Left lung (tissue), 4 donors: ENCODE measurements at regions not wholly inside any gene's neighbourhood (a gene's known extent, or its start where the extent isn't known, plus 50 kb on each side); places are given as distances from the start of the nearest gene placed in this dataset.
A peak's percentile ranks its signal among the peaks of the same experiment; 100 is the strongest.
"Not testable (repeated sequence)": the region's sequence is repeated elsewhere in the genome, so short reads cannot be mapped to it uniquely, and the experiment has no call there.

Experiments
- ATAC-seq: fragments of 200-7000 bp; cut with Tn5 transposase; one replicate; pipeline ENCODE4 v1.9.1; 2020; ENCODE audit warnings: moderate library complexity
- DNase-seq, 4 donors: peaks; one replicate each; pipeline ENCODE4 v3.0.0-alpha.2; 2013 to 2020
- H3K27ac ChIP-seq, 2 donors: fragments of 200-600 bp; sonication (generic) in 1 of 2; one replicate each; pipeline versions ENCODE4 v1.5.0 to v1.8.0; 2020 to 2021
- H3K27me3 ChIP-seq, 2 donors: fragments of 200-600 bp; sonication (generic) in 1 of 2; one replicate each; pipeline versions ENCODE4 v1.5.0 to v1.8.0; 2020 to 2021
- H3K36me3 ChIP-seq, 2 donors: fragments of 200-600 bp; sonication (generic) in 1 of 2; one replicate each; pipeline versions ENCODE4 v1.5.0 to v1.8.0; 2020 to 2021
- H3K4me1 ChIP-seq, 2 donors: fragments of 200-600 bp; one replicate each; pipeline ENCODE4 v1.8.0; 2021
- H3K4me3 ChIP-seq, 2 donors: fragments of 200-600 bp; sonication (generic) in 1 of 2; one replicate each; pipeline versions ENCODE4 v1.5.0 to v1.8.0; 2020 to 2021; ENCODE audit warnings: mild to moderate bottlenecking in 1 of 2
- H3K9me3 ChIP-seq, 2 donors: fragments of 200-600 bp; sonication (generic) in 1 of 2; one replicate each; pipeline versions ENCODE4 v1.5.0 to v1.8.0; 2020 to 2021
- CTCF ChIP-seq, 2 donors: fragments of 200-600 bp; sonication (generic) in 1 of 2; IDR thresholded peaks; one replicate each; pipeline versions ENCODE4 v1.5.0 to v1.8.0; 2021; ENCODE audit warnings: antibody characterized with exemption in 2 of 2
- intact Hi-C, 2 donors: fragments of 100-400 bp; cut with DNase I; formaldehyde crosslinking; loops; one replicate each; pipeline versions ENCODE4 v1.11.2 to v1.14.2; 2022
- donor health status: DM: no; HTN: yes; CAD: no.
- donor health status: DM: no; HTN: no; CAD: no.

- intact Hi-C loops, result no loop called here
- DNase-seq (peak in 1 of 4 donors; percentile 74), ATAC-seq (peak; percentile 92)
- H3K4me1 ChIP-seq, result peaks cover 6 to 8% of the 10 kb centered on the region in 2 donors
- no peak overlapping the region for H3K4me3 ChIP-seq
- H3K9me3 ChIP-seq, result no peaks in the 10 kb centered on the region
- no peaks in the 10 kb centered on the region for H3K27me3 ChIP-seq
- TF ChIP-seq CTCF (IDR thresholded peaks at IDR 0.05), result no peak
- no peaks in the 10 kb centered on the region for H3K36me3 ChIP-seq
- no peak overlapping the region for H3K27ac ChIP-seq
Observed at GRCh38 chr7:39758234-39758970, 135.0 kb downstream of the RALA start.

GRCh38 chr7:39761449-39761848, 138.1 kb downstream of the RALA start:
- Histone ChIP-seq H3K4me3 (no peak overlapping the region), H3K36me3 (no peaks in the 10 kb centered on the region), H3K4me1 (no peaks in the 10 kb centered on the region), H3K27ac (no peak overlapping the region), H3K9me3 (no peaks in the 10 kb centered on the region), H3K27me3 (no peaks in the 10 kb centered on the region)
- intact Hi-C loops, result no loop called here
- ATAC-seq, result no peak
- no peak for DNase-seq
- TF ChIP-seq CTCF (IDR thresholded peaks at IDR 0.05), result no peak

- H3K27ac ChIP-seq, DNase-seq, H3K9me3 ChIP-seq, H3K4me1 ChIP-seq, H3K36me3 ChIP-seq, H3K4me3 ChIP-seq, ATAC-seq, intact Hi-C loops, H3K27me3 ChIP-seq: not testable (repeated sequence)
Observed at GRCh38 chr7:39762466-39762865, 139.1 kb downstream of the RALA start.

GRCh38 chr7:39762881-39763280, 139.5 kb downstream of the RALA start:
- H3K9me3 ChIP-seq, H3K4me3 ChIP-seq, H3K36me3 ChIP-seq, H3K4me1 ChIP-seq, H3K27ac ChIP-seq, DNase-seq, intact Hi-C loops, H3K27me3 ChIP-seq, ATAC-seq: not testable (repeated sequence)

GRCh38 chr7:39765833-39766232, 142.5 kb downstream of the RALA start:
- intact Hi-C loops, H3K4me1 ChIP-seq, DNase-seq, H3K36me3 ChIP-seq, H3K4me3 ChIP-seq, H3K27ac ChIP-seq, H3K27me3 ChIP-seq, H3K9me3 ChIP-seq, ATAC-seq: not testable (repeated sequence)

- intact Hi-C loops, H3K4me1 ChIP-seq, H3K36me3 ChIP-seq, H3K27me3 ChIP-seq, H3K9me3 ChIP-seq, ATAC-seq, H3K4me3 ChIP-seq, H3K27ac ChIP-seq, DNase-seq: not testable (repeated sequence)
Observed at GRCh38 chr7:39768439-39768838, 145.1 kb downstream of the RALA start.

- H3K27me3 ChIP-seq, H3K4me3 ChIP-seq, H3K36me3 ChIP-seq, H3K9me3 ChIP-seq, intact Hi-C loops, H3K4me1 ChIP-seq, ATAC-seq, H3K27ac ChIP-seq: not testable (repeated sequence)
- peak in 1 of 4 donors; percentile 20 for DNase-seq
Observed at GRCh38 chr7:39774341-39774851, 151.0 kb downstream of the RALA start.

GRCh38 chr7:39781557-39781956, 158.2 kb downstream of the RALA start:
- H3K9me3 ChIP-seq, H3K4me3 ChIP-seq, intact Hi-C loops, H3K36me3 ChIP-seq, DNase-seq, H3K4me1 ChIP-seq, H3K27me3 ChIP-seq, H3K27ac ChIP-seq, ATAC-seq: not testable (repeated sequence)

- H3K27ac ChIP-seq, H3K9me3 ChIP-seq, H3K4me1 ChIP-seq, H3K36me3 ChIP-seq, DNase-seq, H3K27me3 ChIP-seq, ATAC-seq, intact Hi-C loops, H3K4me3 ChIP-seq: not testable (repeated sequence)
Observed at GRCh38 chr7:39786440-39786839, 163.1 kb downstream of the RALA start.

- H3K27ac ChIP-seq, ATAC-seq, H3K27me3 ChIP-seq, intact Hi-C loops, H3K4me1 ChIP-seq, H3K4me3 ChIP-seq, DNase-seq, H3K9me3 ChIP-seq: not testable (repeated sequence)
- H3K36me3 ChIP-seq, result peaks cover 0 to 19% of the 10 kb centered on the region in 2 donors
Observed at GRCh38 chr7:39791035-39791434, 159.0 kb upstream of the CDK13 start.

- H3K36me3 ChIP-seq, result peaks cover 0 to 19% of the 10 kb centered on the region in 2 donors
- H3K4me1 ChIP-seq, H3K4me3 ChIP-seq, H3K9me3 ChIP-seq, H3K27me3 ChIP-seq, H3K27ac ChIP-seq, intact Hi-C loops, ATAC-seq: not testable (repeated sequence)
- peak in 1 of 4 donors; percentile 71 for DNase-seq
Observed at GRCh38 chr7:39791911-39792310, 158.1 kb upstream of the CDK13 start.

GRCh38 chr7:39793026-39793425, 157.0 kb upstream of the CDK13 start:
- H3K36me3 ChIP-seq, result peaks cover 0 to 19% of the 10 kb centered on the region in 2 donors
- DNase-seq, result peak in 1 of 4 donors; percentile 49
- ATAC-seq, intact Hi-C loops, H3K9me3 ChIP-seq, H3K4me1 ChIP-seq, H3K27me3 ChIP-seq, H3K27ac ChIP-seq, H3K4me3 ChIP-seq: not testable (repeated sequence)
